Epithelial cell of proximal tubule (primary cell): ENCODE measurements at regions not wholly inside any gene's neighbourhood (a gene's known extent, or its start where the extent isn't known, plus 50 kb on each side); places are given as distances from the start of the nearest gene placed in this dataset.

Experiments used
- DNase-seq: peaks from one replicate; pipeline ENCODE4 v3.0.0-alpha.2; 2011; ENCODE audit warnings: low read depth
- H3K4me3 ChIP-seq: 2 replicates; pipeline ENCODE4 v1.5.1; 2011; ENCODE audit warnings: low read depth, mild to moderate bottlenecking, low read length
- TF ChIP-seq, protein P1 (sequence below): conservative IDR thresholded peaks from 2 replicates; pipeline ENCODE4 v1.5.1; 2012; ENCODE audit warnings: low read depth, mild to moderate bottlenecking, low read length

DNA sequence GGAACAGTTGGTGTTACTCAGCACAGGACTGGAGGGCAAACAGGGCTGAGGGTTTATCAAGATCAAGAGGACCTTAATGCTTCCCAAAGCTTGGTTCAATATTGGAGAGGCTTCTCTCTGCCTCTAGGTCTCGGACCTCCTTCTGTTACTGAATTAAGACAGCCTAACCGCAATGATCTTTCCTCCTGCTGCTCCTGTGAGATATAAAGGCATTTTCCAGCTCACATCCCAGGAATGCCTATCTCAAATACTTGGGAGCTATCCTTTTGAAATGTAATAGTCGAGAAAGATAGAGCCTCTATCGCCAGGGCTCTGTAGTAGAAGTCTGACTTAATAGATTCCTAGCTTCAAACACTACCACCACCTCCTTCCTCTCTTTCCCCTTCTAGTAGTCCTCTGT is 1475.0 kb downstream of the SLITRK1 start:
- TF ChIP-seq, protein P1, sequence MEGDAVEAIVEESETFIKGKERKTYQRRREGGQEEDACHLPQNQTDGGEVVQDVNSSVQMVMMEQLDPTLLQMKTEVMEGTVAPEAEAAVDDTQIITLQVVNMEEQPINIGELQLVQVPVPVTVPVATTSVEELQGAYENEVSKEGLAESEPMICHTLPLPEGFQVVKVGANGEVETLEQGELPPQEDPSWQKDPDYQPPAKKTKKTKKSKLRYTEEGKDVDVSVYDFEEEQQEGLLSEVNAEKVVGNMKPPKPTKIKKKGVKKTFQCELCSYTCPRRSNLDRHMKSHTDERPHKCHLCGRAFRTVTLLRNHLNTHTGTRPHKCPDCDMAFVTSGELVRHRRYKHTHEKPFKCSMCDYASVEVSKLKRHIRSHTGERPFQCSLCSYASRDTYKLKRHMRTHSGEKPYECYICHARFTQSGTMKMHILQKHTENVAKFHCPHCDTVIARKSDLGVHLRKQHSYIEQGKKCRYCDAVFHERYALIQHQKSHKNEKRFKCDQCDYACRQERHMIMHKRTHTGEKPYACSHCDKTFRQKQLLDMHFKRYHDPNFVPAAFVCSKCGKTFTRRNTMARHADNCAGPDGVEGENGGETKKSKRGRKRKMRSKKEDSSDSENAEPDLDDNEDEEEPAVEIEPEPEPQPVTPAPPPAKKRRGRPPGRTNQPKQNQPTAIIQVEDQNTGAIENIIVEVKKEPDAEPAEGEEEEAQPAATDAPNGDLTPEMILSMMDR = no peak
- DNase-seq = no peak
- no peak overlapping the region for H3K4me3 ChIP-seq

GRCh38 chr13:82374719-82375118 is 1507.6 kb downstream of the SLITRK1 start:
- no peak for DNase-seq
- no peak overlapping the region for H3K4me3 ChIP-seq
- TF ChIP-seq, protein P1 = no peak

GRCh38 chr13:82370316-82370715 is 1512.0 kb downstream of the SLITRK1 start:
- DNase-seq = no peak
- TF ChIP-seq, protein P1 = no peak
- H3K4me3 ChIP-seq = no peak overlapping the region

- DNase-seq = no peak
- TF ChIP-seq, protein P1 = no peak
- no peak overlapping the region for H3K4me3 ChIP-seq
Observed at GRCh38 chr13:82364525-82364924, 1517.7 kb downstream of the SLITRK1 start.

GRCh38 chr13:82358284-82358683 is 1524.0 kb downstream of the SLITRK1 start:
- no peak for DNase-seq
- TF ChIP-seq, protein P1 = no peak

GRCh38 chr13:82356667-82357410 is 1525.4 kb downstream of the SLITRK1 start:
- DNase-seq = no peak
- H3K4me3 ChIP-seq = no peak overlapping the region
- TF ChIP-seq, protein P1 = no peak

More at GRCh38 chr13:82358284-82358683, 1524.0 kb downstream of the SLITRK1 start:
- H3K4me3 ChIP-seq = no peak overlapping the region

DNA sequence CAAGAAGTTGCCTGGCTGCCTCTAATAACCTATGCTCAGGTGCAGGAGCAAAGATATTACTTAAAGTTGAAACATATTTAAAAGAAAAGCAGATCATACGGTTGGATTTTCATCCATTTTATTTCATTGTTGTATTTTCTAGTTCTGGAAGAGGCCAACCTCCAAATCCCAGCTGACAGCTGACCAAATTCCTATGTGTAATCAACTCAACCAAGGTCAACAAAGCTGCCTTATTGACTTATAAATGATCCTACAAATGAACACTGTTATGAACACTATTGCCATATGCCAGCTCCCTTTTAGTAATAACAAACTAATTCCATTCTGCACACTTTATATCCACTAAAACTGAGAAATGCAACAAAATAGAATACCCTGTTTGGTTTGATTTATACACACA is 1537.4 kb downstream of the SLITRK1 start:
- TF ChIP-seq, protein P1 = no peak
- DNase-seq = no peak
- H3K4me3 ChIP-seq = no peak overlapping the region
